Stimulated activated CD4-positive, alpha-beta T cell treated with anti-CD3 and anti-CD28 coated beads, Interleukin-4, amount 100 ng/mL, for 4 hours (primary cell): ENCODE measurements at regions not wholly inside any gene's neighbourhood (a gene's known extent, or its start where the extent isn't known, plus 50 kb on each side); places are given as distances from the start of the nearest gene placed in this dataset.
A peak's percentile ranks its signal among the peaks of the same experiment; 100 is the strongest.

ENCODE experiments used
- DNase-seq, 2 experiments: peaks; one replicate each; pipeline ENCODE4 v3.0.0-alpha.2; 2020

DNA sequence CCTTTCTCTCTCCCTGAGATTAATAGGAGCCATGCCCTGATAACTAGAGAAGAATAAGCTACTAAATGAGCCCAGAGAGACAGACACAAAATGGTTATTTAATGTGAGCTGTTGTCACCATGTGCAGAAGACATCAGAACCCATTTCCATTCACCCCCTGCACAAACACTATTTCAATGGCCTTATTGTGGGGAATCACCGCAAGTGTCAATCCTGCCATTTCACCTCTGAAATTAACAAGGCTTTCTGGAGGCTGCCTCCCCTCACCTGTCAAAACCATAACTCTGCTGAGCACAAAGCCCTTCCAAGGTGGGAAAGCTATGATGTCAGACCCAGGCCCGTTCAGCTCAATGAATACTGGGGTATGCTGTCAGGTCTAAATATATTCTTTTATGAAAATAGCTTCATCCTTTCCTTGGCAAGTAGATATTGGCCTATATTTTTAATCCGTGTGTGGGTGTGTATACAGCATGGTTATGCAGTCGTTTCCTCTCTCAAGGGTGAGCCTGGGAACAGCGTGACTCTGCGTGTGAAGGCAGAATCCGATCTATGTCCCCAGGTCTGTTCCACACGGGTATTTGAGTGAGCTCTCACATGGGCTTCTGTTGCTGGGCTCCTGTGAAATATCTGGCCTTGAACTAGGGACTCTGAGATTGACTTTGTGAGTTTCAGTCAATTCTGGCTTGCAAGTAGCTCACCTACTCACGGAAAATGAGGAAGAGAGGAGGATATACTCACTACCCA is 266.3 kb downstream of the FBXW7 start:
- DNase-seq = no peak

GRCh38 chr4:152267811-152268210 is 268.1 kb downstream of the FBXW7 start:
- no peak for DNase-seq

DNA sequence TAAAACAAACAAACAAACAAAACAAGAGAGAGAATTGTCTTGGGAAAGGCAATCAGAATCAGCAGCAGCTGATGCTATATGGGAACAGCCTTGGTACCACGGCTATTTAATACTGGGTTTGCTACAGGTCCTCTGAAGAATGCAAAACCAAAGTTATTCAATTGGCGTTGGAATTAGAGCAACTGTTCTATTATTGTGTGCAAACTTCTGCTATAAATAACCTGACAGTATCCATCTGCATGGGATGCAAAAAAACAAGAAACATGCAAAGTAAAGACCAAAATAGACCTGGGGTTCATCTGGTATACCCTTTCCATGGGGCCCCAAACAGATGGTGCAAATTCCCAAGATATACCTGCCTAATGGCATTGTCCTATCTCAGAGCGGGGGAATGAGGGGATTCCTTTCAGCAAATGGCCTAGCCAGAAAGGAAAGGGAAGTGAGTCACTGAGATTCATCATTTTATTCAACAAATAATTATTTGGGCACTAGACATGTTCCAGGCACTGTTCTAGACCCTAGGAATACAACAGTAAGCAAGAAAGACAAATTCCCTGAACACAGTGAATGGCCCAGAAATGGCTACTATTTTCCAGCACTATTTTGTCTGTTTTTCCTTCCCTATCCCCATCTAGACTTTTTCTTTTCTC is 268.9 kb downstream of the FBXW7 start:
- DNase-seq = no peak

DNA sequence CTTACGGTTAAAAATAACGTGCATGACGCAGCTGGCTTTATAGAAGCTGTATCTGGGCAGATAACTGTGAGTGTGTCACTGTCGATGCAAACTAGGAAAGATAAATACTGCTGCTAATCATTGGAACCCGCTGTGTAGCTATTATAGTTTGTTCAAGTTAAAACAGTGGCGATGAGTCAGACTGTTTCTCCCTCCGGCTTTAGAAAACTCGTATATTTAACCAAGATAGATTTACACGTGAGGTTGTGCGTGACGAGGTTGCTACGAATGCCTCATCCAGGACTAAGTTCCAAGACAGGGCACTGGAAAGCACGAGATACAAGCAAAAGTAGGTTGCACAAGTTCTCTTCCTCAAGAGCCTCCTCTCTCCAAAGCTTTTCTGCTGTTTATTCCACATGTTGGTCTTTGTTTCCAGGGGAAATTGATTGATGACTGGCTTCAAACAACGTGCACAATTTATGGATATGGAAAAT is 270.7 kb downstream of the FBXW7 start:
- DNase-seq = no peak

GRCh38 chr4:152264106-152264505 is 271.8 kb downstream of the FBXW7 start:
- DNase-seq = no peak

DNA sequence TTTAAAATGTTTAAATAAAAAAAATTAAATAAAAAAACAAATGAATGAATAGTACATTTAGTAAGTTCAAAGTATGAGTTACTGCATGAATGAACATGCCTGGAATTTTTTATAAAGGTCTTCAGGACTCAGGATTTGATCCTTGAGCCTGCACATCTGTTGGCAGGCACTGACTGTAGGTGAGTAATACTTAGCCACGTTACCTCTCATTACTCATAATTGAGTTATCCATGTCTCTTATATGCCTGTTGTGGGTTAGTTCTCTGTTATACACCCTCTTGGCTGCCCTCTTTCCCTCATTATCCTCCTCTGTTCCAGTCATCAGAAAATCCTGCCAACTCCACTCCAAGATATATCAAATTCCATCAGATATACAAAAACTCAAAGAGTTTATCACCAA is 276.0 kb downstream of the FBXW7 start:
- no peak for DNase-seq

DNA sequence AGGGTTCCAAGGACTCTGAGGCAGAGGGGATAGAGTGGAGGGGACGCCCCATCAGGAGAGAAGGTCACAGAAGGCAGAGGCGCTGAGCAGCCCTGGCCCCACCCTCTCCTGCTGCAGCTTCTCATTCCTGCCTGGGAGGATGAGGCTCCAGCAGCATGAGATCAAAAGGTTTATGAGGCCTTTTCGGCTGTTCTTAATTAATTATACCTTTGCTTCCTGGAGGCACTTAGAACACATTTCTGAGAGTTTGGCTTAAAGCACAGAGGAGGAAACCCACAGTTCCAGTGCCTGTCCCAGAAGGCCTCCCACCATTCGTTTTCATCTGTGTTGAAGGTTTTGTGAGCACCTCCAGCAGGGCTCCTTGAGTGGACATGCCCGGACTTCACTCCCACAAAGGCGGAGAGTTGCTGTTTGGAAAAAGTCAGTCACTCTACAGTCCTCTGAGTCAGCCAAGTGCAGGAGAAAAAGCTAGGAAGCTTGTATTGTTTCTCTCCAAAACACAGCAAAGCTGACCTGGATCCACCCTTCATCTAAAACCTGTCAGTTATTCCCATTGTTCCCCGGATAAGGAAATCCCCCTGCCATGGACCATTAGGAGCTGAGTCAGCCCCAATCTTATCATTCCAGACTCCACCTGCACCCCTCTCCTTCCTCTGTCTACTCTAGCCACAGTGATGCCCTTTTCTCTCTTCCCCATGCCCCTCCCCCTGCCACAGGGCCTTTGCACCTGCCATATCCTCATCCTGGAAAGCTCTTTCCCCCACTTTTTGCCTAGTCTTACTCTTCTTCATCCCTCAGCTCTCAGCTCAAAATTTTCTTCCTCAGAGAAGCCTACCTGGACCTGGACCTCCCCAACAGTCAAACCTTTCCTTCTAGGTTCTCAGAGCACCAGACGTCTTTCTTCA is 276.8 kb downstream of the FBXW7 start:
- DNase-seq = no peak

DNA sequence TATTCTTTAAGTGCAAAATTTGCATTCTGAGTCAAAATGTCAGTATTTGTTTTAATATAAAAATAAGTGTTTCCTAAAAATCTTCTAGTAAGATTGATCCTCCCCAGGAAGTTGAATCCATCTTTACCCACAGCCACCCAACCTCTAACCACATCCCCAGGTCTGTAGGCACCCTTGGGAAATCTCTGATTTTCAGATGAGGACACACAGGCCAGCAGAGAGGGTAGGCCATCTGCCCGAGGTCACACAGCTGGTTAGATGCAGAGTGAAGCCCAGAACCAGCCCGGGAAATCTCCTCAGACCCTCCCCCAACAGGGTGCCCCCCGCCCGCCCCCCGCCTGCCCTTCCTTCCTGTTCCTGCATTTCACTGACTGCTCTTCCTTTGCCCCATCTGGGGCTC is 277.5 kb downstream of the FBXW7 start:
- DNase-seq = no peak

GRCh38 chr4:152257601-152258066 is 278.3 kb downstream of the FBXW7 start:
- DNase-seq = no peak

GRCh38 chr4:152256996-152257395 is 278.9 kb downstream of the FBXW7 start:
- DNase-seq = no peak

GRCh38 chr4:152255437-152255836 is 280.5 kb downstream of the FBXW7 start:
- DNase-seq = peak; percentile 18 to 46

DNA sequence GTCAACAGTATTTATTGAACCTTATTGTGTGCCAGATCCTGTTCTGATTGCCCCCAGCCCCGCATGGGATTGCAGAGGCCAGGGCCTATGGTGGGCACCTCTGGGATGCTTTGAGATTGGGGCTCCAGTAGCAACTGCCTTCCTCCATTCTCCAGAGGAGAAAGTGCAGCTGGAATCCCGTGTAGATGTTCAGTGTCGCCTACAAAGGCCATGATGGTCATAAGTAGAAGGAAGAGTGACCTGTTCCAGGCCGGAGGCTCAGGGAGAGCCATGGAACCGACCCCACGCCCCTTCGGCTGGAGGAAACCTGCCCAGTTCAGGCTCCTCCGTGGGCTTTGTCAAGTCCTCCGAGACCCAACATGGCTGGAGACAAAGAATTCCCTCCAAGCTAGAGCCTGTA is 287.5 kb downstream of the FBXW7 start:
- no peak for DNase-seq

GRCh38 chr4:152247271-152247975 is 288.5 kb downstream of the FBXW7 start:
- no peak for DNase-seq

DNA sequence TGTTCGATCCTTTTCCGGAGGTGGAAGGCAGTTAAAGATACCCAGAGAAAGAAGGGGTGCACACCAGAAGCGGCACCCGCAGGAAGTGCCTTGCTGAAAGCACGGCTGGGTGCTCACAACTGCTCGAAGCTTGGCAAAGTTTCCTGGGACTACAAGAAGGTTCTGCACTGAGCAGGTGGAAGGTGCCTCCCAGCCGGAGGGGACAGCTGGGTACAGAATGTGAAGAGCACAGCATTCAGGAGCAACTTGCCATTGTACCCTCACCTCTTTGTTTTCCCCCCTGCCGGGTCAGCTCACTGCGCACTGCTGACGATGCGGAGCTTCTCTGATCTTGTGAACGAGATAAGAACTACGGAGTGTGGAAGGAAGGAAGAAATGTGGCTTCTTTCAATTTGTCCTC is 289.2 kb downstream of the FBXW7 start:
- DNase-seq = no peak

GRCh38 chr4:152245680-152246079 is 290.2 kb downstream of the FBXW7 start:
- no peak for DNase-seq

GRCh38 chr4:152244659-152245058 is 291.2 kb downstream of the FBXW7 start:
- DNase-seq = no peak

DNA sequence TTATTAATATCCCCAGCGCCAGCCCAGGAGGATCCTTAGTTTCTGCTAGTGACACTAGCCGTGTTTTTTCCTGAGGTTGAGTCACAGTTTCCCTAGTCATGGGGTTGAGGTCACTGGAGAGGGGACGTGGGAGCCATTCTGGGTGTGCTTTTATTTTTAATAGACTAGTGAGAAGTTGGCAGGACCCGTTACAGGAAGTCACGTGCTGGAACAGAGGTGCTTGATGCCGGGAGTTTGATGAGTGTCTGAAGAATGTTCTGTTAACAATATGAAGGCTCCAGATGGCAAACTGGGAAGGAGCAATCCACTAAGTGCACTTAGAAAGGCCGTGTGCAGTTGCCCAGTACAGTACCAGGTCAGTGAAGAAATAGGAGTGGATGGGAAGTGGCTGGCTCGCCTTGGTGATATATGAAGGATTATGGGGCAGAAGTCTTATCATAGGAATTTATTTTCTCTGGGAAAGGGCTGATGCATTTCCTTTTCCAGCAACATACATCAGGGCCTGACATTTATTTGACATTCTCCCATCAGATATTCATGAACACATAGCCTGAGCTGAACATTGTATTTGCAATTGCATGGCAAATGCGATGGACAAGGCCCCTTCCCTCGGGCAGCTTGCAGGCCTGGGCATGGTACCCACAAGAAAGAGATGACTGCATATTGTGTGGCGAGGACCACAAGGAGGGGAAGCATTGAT is 291.8 kb downstream of the FBXW7 start:
- DNase-seq = peak in 1 of 2 experiments; percentile 21

DNA sequence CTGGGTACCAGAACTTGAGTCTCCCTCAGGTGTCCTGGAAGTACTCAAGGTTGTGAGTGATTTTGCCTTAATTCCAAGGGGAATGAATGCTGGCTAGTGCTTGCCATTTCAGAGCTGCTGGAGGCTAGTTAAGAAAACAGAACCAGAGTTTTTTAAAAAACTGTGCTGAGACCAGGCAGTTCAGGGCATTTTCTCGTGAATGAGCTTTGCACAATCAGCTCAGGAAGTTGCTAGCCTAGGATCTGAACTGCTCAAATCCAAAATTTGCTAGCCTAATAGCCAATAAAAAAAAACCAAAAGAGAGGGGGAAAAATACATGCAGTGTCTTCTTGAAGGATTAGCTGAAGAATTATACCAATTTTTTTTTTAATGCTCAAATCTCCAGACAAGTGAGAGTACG is 292.7 kb downstream of the FBXW7 start:
- DNase-seq = no peak

DNA sequence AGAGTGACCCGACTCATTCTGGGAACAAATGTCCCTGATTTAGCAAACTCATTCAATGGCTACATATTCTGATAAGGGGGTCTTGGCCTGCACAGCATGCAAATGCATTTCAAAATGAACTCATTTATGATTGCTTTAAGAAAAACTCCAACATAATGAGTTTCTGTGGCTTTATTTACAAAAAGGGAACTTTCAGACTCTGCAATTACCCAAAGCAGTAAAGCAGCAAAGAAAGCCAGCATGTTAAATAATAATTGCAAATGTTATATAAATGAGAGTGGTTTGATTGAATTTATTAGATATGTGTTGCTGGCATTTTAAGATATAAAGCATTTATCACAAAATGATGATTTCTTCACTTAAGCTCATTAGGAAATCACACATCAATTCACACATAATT is 295.7 kb downstream of the FBXW7 start:
- DNase-seq = no peak

DNA sequence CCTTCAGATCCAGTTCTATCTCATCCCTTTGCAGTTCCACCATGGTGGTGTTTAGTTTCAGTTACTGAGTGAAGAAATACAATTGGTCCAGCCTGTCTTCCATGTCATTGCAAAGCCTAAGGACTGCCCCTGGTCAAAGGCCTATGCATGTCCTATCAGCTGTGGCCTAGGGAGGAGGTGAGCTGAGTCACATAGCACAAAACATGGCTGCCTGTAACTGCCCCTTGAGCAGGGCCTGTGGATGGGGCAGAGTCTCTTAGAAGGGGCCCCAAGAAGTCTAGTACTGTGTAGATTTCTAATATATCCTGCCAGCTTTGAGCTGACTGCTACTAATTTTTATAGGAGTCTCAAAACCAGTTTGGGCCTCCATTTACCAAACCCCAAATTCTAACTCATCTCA is 296.7 kb downstream of the FBXW7 start:
- DNase-seq = no peak

- no peak for DNase-seq
Observed at GRCh38 chr4:152236519-152237056, 299.3 kb downstream of the FBXW7 start.

DNA sequence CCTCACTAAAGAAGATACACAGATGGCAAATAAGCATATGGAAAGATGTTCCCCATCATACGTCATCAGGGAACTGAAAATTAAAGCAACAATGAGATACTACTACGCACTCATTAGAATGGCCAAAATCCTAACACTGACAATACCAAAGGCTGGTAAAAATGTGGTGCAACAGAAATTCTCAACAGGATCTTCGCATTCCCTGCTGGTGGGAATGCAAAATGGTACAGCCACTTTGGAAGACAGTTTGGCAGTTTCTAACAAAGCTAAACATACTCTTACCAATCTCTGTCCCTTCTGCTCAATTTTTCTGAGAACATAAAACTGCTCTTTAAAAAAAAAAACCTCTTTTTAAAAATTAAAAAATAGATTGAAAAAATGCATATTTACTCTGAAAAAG is 300.2 kb downstream of the FBXW7 start:
- DNase-seq = no peak
